Epithelial cell of proximal tubule (primary cell): ENCODE measurements at regions not wholly inside any gene's neighbourhood (a gene's known extent, or its start where the extent isn't known, plus 50 kb on each side); places are given as distances from the start of the nearest gene placed in this dataset.

Source experiments
- DNase-seq: peaks from one replicate; pipeline ENCODE4 v3.0.0-alpha.2; 2011; ENCODE audit warnings: low read depth
- H3K4me3 ChIP-seq: 2 replicates; pipeline ENCODE4 v1.5.1; 2011; ENCODE audit warnings: low read depth, mild to moderate bottlenecking, low read length
- CTCF ChIP-seq: conservative IDR thresholded peaks from 2 replicates; pipeline ENCODE4 v1.5.1; 2012; ENCODE audit warnings: low read depth, mild to moderate bottlenecking, low read length

- no peak for DNase-seq
- TF ChIP-seq CTCF, result no peak
- no peak overlapping the region for H3K4me3 ChIP-seq
These were observed 50.9 kb upstream of the NXT1 start for GRCh38 chr20:23299673-23300050.

- no peak overlapping the region for H3K4me3 ChIP-seq
- no peak for DNase-seq
- TF ChIP-seq CTCF, result no peak
These were observed 51.5 kb upstream of the NXT1 start for GRCh38 chr20:23298926-23299672.

GRCh38 chr20:23298155-23298554 lies 52.4 kb upstream of the NXT1 start:
- DNase-seq, result no peak
- TF ChIP-seq CTCF, result no peak
- no peak overlapping the region for H3K4me3 ChIP-seq

GRCh38 chr20:23296841-23297701 lies 53.5 kb upstream of the NXT1 start:
- TF ChIP-seq CTCF, result no peak
- H3K4me3 ChIP-seq, result no peak overlapping the region
- no peak for DNase-seq

GRCh38 chr20:23295934-23296333 lies 54.7 kb upstream of the NXT1 start:
- H3K4me3 ChIP-seq, result no peak overlapping the region
- TF ChIP-seq CTCF, result no peak
- DNase-seq, result no peak

- no peak for DNase-seq
- TF ChIP-seq CTCF, result no peak
- H3K4me3 ChIP-seq, result no peak overlapping the region
These were observed 55.9 kb upstream of the NXT1 start for GRCh38 chr20:23294671-23295070.
